ENCODE measurements at regions not wholly inside any gene's neighbourhood (a gene's known extent, or its start where the extent isn't known, plus 50 kb on each side); places are given as distances from the start of the nearest gene placed in this dataset.

- FAIRE-seq = no peak
- TF ChIP-seq SPI1 (IDR thresholded peaks at IDR 0.05; ENCODE audit: low read depth, low read length) (no peak), POLR2A (IDR thresholded peaks at IDR 0.05; ENCODE audit: low read depth, low read length) (no peak), TAF1 (IDR thresholded peaks at IDR 0.05; ENCODE audit: low read depth, low read length) (no peak), PAX5 (IDR thresholded peaks at IDR 0.05; ENCODE audit: insufficient read depth, low read length, severe bottlenecking) (no peak), POLR2AphosphoS5 (IDR thresholded peaks at IDR 0.05; ENCODE audit: low read depth, low read length) (no peak), POU2F2 (IDR thresholded peaks at IDR 0.05; ENCODE audit: low read depth, low read length) (no peak)
- DNase-seq (ENCODE audit: insufficient read length, low spot score) = no peak
Measured at GRCh38 chr7:81120803-81121202, 202.0 kb upstream of the SEMA3C start.

GRCh38 chr7:81120111-81120510 is 201.3 kb upstream of the SEMA3C start:
- no peak for FAIRE-seq
- no peak for DNase-seq (ENCODE audit: insufficient read length, low spot score)
- TF ChIP-seq POLR2A (IDR thresholded peaks at IDR 0.05; ENCODE audit: low read depth, low read length) (no peak), SPI1 (IDR thresholded peaks at IDR 0.05; ENCODE audit: low read depth, low read length) (no peak), TAF1 (IDR thresholded peaks at IDR 0.05; ENCODE audit: low read depth, low read length) (no peak), PAX5 (IDR thresholded peaks at IDR 0.05; ENCODE audit: insufficient read depth, low read length, severe bottlenecking) (no peak), POLR2AphosphoS5 (IDR thresholded peaks at IDR 0.05; ENCODE audit: low read depth, low read length) (no peak), POU2F2 (IDR thresholded peaks at IDR 0.05; ENCODE audit: low read depth, low read length) (no peak)

- FAIRE-seq = no peak
- no peak for TF ChIP-seq POU2F2 (IDR thresholded peaks at IDR 0.05; ENCODE audit: low read depth, low read length)
- no peak for TF ChIP-seq SPI1 (IDR thresholded peaks at IDR 0.05; ENCODE audit: low read depth, low read length)
- TF ChIP-seq PAX5 (IDR thresholded peaks at IDR 0.05; ENCODE audit: insufficient read depth, low read length, severe bottlenecking) = no peak
- TF ChIP-seq POLR2AphosphoS5 (IDR thresholded peaks at IDR 0.05; ENCODE audit: low read depth, low read length) = no peak
- TF ChIP-seq POLR2A (IDR thresholded peaks at IDR 0.05; ENCODE audit: low read depth, low read length) = no peak
- TF ChIP-seq TAF1 (IDR thresholded peaks at IDR 0.05; ENCODE audit: low read depth, low read length) = no peak
- no peak for DNase-seq (ENCODE audit: insufficient read length, low spot score)
Measured at GRCh38 chr7:81114633-81115032, 195.8 kb upstream of the SEMA3C start.

- DNase-seq (ENCODE audit: insufficient read length, low spot score) = no peak
- FAIRE-seq = no peak
- no peak for TF ChIP-seq POU2F2 (IDR thresholded peaks at IDR 0.05; ENCODE audit: low read depth, low read length)
- TF ChIP-seq TAF1 (IDR thresholded peaks at IDR 0.05; ENCODE audit: low read depth, low read length) = no peak
- no peak for TF ChIP-seq SPI1 (IDR thresholded peaks at IDR 0.05; ENCODE audit: low read depth, low read length)
- no peak for TF ChIP-seq POLR2AphosphoS5 (IDR thresholded peaks at IDR 0.05; ENCODE audit: low read depth, low read length)
- TF ChIP-seq POLR2A (IDR thresholded peaks at IDR 0.05; ENCODE audit: low read depth, low read length) = no peak
- TF ChIP-seq PAX5 (IDR thresholded peaks at IDR 0.05; ENCODE audit: insufficient read depth, low read length, severe bottlenecking) = no peak
Measured at GRCh38 chr7:81112731-81113130, 193.9 kb upstream of the SEMA3C start.

- DNase-seq (ENCODE audit: insufficient read length, low spot score) (no peak), FAIRE-seq (no peak)
- no peak for TF ChIP-seq TAF1 (IDR thresholded peaks at IDR 0.05; ENCODE audit: low read depth, low read length)
- TF ChIP-seq POU2F2 (IDR thresholded peaks at IDR 0.05; ENCODE audit: low read depth, low read length) = no peak
- TF ChIP-seq POLR2A (IDR thresholded peaks at IDR 0.05; ENCODE audit: low read depth, low read length) = no peak
- TF ChIP-seq SPI1 (IDR thresholded peaks at IDR 0.05; ENCODE audit: low read depth, low read length) = no peak
- no peak for TF ChIP-seq PAX5 (IDR thresholded peaks at IDR 0.05; ENCODE audit: insufficient read depth, low read length, severe bottlenecking)
- TF ChIP-seq POLR2AphosphoS5 (IDR thresholded peaks at IDR 0.05; ENCODE audit: low read depth, low read length) = no peak
Measured at GRCh38 chr7:81111781-81112540, 193.1 kb upstream of the SEMA3C start.

GRCh38 chr7:81111358-81111757 is 192.5 kb upstream of the SEMA3C start:
- FAIRE-seq (no peak), DNase-seq (ENCODE audit: insufficient read length, low spot score) (no peak)
- TF ChIP-seq PAX5 (IDR thresholded peaks at IDR 0.05; ENCODE audit: insufficient read depth, low read length, severe bottlenecking) (no peak), POU2F2 (IDR thresholded peaks at IDR 0.05; ENCODE audit: low read depth, low read length) (no peak), POLR2AphosphoS5 (IDR thresholded peaks at IDR 0.05; ENCODE audit: low read depth, low read length) (no peak), SPI1 (IDR thresholded peaks at IDR 0.05; ENCODE audit: low read depth, low read length) (no peak), POLR2A (IDR thresholded peaks at IDR 0.05; ENCODE audit: low read depth, low read length) (no peak), TAF1 (IDR thresholded peaks at IDR 0.05; ENCODE audit: low read depth, low read length) (no peak)

GRCh38 chr7:81110673-81111072 is 191.8 kb upstream of the SEMA3C start:
- DNase-seq (ENCODE audit: insufficient read length, low spot score) (no peak), FAIRE-seq (no peak)

GRCh38 chr7:81098213-81098612 is 179.4 kb upstream of the SEMA3C start:
- FAIRE-seq (no peak), DNase-seq (ENCODE audit: insufficient read length, low spot score) (no peak)
- TF ChIP-seq POLR2A (IDR thresholded peaks at IDR 0.05; ENCODE audit: low read depth, low read length) (no peak), PAX5 (IDR thresholded peaks at IDR 0.05; ENCODE audit: insufficient read depth, low read length, severe bottlenecking) (no peak), SPI1 (IDR thresholded peaks at IDR 0.05; ENCODE audit: low read depth, low read length) (no peak), POLR2AphosphoS5 (IDR thresholded peaks at IDR 0.05; ENCODE audit: low read depth, low read length) (no peak), POU2F2 (IDR thresholded peaks at IDR 0.05; ENCODE audit: low read depth, low read length) (no peak), TAF1 (IDR thresholded peaks at IDR 0.05; ENCODE audit: low read depth, low read length) (no peak)

More at GRCh38 chr7:81110673-81111072, 191.8 kb upstream of the SEMA3C start:
- TF ChIP-seq TAF1 (IDR thresholded peaks at IDR 0.05; ENCODE audit: low read depth, low read length) = no peak

- TF ChIP-seq POLR2A (IDR thresholded peaks at IDR 0.05; ENCODE audit: low read depth, low read length) = no peak
- TF ChIP-seq PAX5 (IDR thresholded peaks at IDR 0.05; ENCODE audit: insufficient read depth, low read length, severe bottlenecking) = no peak
- TF ChIP-seq POLR2AphosphoS5 (IDR thresholded peaks at IDR 0.05; ENCODE audit: low read depth, low read length) = no peak
- no peak for TF ChIP-seq SPI1 (IDR thresholded peaks at IDR 0.05; ENCODE audit: low read depth, low read length)
- TF ChIP-seq TAF1 (IDR thresholded peaks at IDR 0.05; ENCODE audit: low read depth, low read length) = no peak
- TF ChIP-seq POU2F2 (IDR thresholded peaks at IDR 0.05; ENCODE audit: low read depth, low read length) = no peak
- FAIRE-seq = no peak
- DNase-seq (ENCODE audit: insufficient read length, low spot score) = no peak
Measured at GRCh38 chr7:81094952-81095351, 176.1 kb upstream of the SEMA3C start.

- TF ChIP-seq POLR2A (IDR thresholded peaks at IDR 0.05; ENCODE audit: low read depth, low read length) = no peak
- no peak for TF ChIP-seq POLR2AphosphoS5 (IDR thresholded peaks at IDR 0.05; ENCODE audit: low read depth, low read length)
- TF ChIP-seq TAF1 (IDR thresholded peaks at IDR 0.05; ENCODE audit: low read depth, low read length) = no peak
- no peak for TF ChIP-seq SPI1 (IDR thresholded peaks at IDR 0.05; ENCODE audit: low read depth, low read length)
- no peak for TF ChIP-seq PAX5 (IDR thresholded peaks at IDR 0.05; ENCODE audit: insufficient read depth, low read length, severe bottlenecking)
- no peak for TF ChIP-seq POU2F2 (IDR thresholded peaks at IDR 0.05; ENCODE audit: low read depth, low read length)
Measured at GRCh38 chr7:81081616-81082015, 162.8 kb upstream of the SEMA3C start.

More at GRCh38 chr7:81081616-81082015, 162.8 kb upstream of the SEMA3C start:
- FAIRE-seq = no peak
- DNase-seq (ENCODE audit: insufficient read length, low spot score) = no peak
